GM19468 (cell line): ENCODE measurements at regions not wholly inside any gene's neighbourhood (a gene's known extent, or its start where the extent isn't known, plus 50 kb on each side); places are given as distances from the start of the nearest gene placed in this dataset.
"Not testable (repeated sequence)": the region's sequence is repeated elsewhere in the genome, so short reads cannot be mapped to it uniquely, and the experiment has no call there.

Experiments used
- ATAC-seq: cut with Tn5 transposase; IDR thresholded peaks from one replicate; pipeline ENCODE4 v1.9.1; 2021; ENCODE audit warnings: mild to moderate bottlenecking, moderate library complexity, moderate number of reproducible peaks; ENCODE audit not compliant: unreplicated experiment; ENCODE audit errors: extremely low read depth

- not testable (repeated sequence) for ATAC-seq
Measured at GRCh38 chr10:9183197-9183880, 1128.9 kb downstream of the GATA3 start.

- ATAC-seq, result no peak
Measured at GRCh38 chr10:9188022-9188810, 1133.7 kb downstream of the GATA3 start.

- no peak for ATAC-seq
Measured at GRCh38 chr10:9189448-9189847, 1135.0 kb downstream of the GATA3 start.

- no peak for ATAC-seq
Measured at GRCh38 chr10:9193120-9193519, 1138.6 kb downstream of the GATA3 start.

- ATAC-seq, result no peak
Measured at GRCh38 chr10:9195385-9195784, 1140.9 kb downstream of the GATA3 start.

- no peak for ATAC-seq
Measured at GRCh38 chr10:9198611-9199010, 1144.1 kb downstream of the GATA3 start.

GRCh38 chr10:9205558-9205957 is 1151.1 kb downstream of the GATA3 start:
- ATAC-seq, result no peak

- ATAC-seq, result no peak
Measured at GRCh38 chr10:9209105-9209798, 1154.8 kb downstream of the GATA3 start.

GRCh38 chr10:9211228-9211627 is 1156.7 kb downstream of the GATA3 start:
- no peak for ATAC-seq

GRCh38 chr10:9214618-9215017 is 1160.1 kb downstream of the GATA3 start:
- no peak for ATAC-seq

GRCh38 chr10:9215121-9215520 is 1160.6 kb downstream of the GATA3 start:
- no peak for ATAC-seq

GRCh38 chr10:9219860-9220259 is 1165.4 kb downstream of the GATA3 start:
- no peak for ATAC-seq

- no peak for ATAC-seq
Measured at GRCh38 chr10:9222917-9223316, 1168.4 kb downstream of the GATA3 start.

- ATAC-seq, result no peak
Measured at GRCh38 chr10:9227679-9228365, 1173.3 kb downstream of the GATA3 start.

- no peak for ATAC-seq
Measured at GRCh38 chr10:9228771-9229170, 1174.3 kb downstream of the GATA3 start.

GRCh38 chr10:9229702-9230244 is 1175.3 kb downstream of the GATA3 start:
- ATAC-seq, result no peak

GRCh38 chr10:9230625-9231024 is 1176.1 kb downstream of the GATA3 start:
- ATAC-seq, result no peak

- no peak for ATAC-seq
Measured at GRCh38 chr10:9234191-9234590, 1179.7 kb downstream of the GATA3 start.

- no peak for ATAC-seq
Measured at GRCh38 chr10:9238041-9238440, 1183.6 kb downstream of the GATA3 start.

GRCh38 chr10:9239298-9239697 is 1184.8 kb downstream of the GATA3 start:
- no peak for ATAC-seq
